ENCODE measurements at regions not wholly inside any gene's neighbourhood (a gene's known extent, or its start where the extent isn't known, plus 50 kb on each side); places are given as distances from the start of the nearest gene placed in this dataset.

- TF ChIP-seq GLIS3 (CRISPR knock-in tag; IDR thresholded peaks at IDR 0.05) (no peak), POU6F1 (CRISPR knock-in tag; IDR thresholded peaks at IDR 0.05; ENCODE audit: borderline replicate concordance, low read depth) (no peak), ZFP3 (CRISPR knock-in tag; IDR thresholded peaks at IDR 0.05) (no peak), CREB5 (CRISPR knock-in tag; IDR thresholded peaks at IDR 0.05; ENCODE audit: low read depth) (no peak), ZNF8 (CRISPR knock-in tag; IDR thresholded peaks at IDR 0.05) (no peak), RARB (CRISPR knock-in tag; IDR thresholded peaks at IDR 0.05) (no peak)
Observed at GRCh38 chr15:39416258-39416657, 164.6 kb upstream of the THBS1 start.
